Karpas-422 (cell line): ENCODE measurements at regions not wholly inside any gene's neighbourhood (a gene's known extent, or its start where the extent isn't known, plus 50 kb on each side); places are given as distances from the start of the nearest gene placed in this dataset.

ENCODE experiments used
- DNase-seq: peaks from one replicate; pipeline ENCODE4 v3.0.0-alpha.2; 2015
- H2AFZ ChIP-seq: fragments of 200-600 bp; sonication (generic); 2 replicates; pipeline ENCODE4 v1.6.1; 2014; ENCODE audit warnings: antibody characterized with exemption, low read length, mixed read lengths
- H3K27ac ChIP-seq: fragments of 200-600 bp; sonication (generic); 2 replicates; pipeline ENCODE4 v1.5.1; 2014; ENCODE audit warnings: mild to moderate bottlenecking, low read length, moderate library complexity
- H3K27me3 ChIP-seq: fragments of 200-600 bp; sonication (generic); 2 replicates; pipeline ENCODE4 v1.6.1; 2014; ENCODE audit warnings: low read length, mixed read lengths
- H3K36me3 ChIP-seq: fragments of 200-600 bp; sonication (generic); 2 replicates; pipeline ENCODE4 v1.6.1; 2014; ENCODE audit warnings: low read length, mixed read lengths; ENCODE audit not compliant: insufficient read depth
- H3K4me1 ChIP-seq: fragments of 200-600 bp; sonication (generic); 2 replicates; pipeline ENCODE4 v1.6.1; 2014; ENCODE audit warnings: mild to moderate bottlenecking, low read length, mixed read lengths
- H3K4me2 ChIP-seq: fragments of 200-600 bp; sonication (generic); 2 replicates; pipeline ENCODE4 v1.6.1; 2014; ENCODE audit warnings: low read length, low read depth, mild to moderate bottlenecking; ENCODE audit not compliant: poor library complexity, severe bottlenecking
- H3K4me3 ChIP-seq: fragments of 200-600 bp; sonication (generic); 2 replicates; pipeline ENCODE4 v1.5.1; 2014; ENCODE audit warnings: mild to moderate bottlenecking, antibody characterized with exemption, low read length, mixed read lengths
- H3K79me2 ChIP-seq: fragments of 200-600 bp; sonication (generic); 2 replicates; pipeline ENCODE4 v1.6.1; 2014; ENCODE audit warnings: mild to moderate bottlenecking, low read length, mixed read lengths
- H3K9ac ChIP-seq: fragments of 200-600 bp; sonication (generic); 2 replicates; pipeline ENCODE4 v1.6.0; 2014; ENCODE audit warnings: low read length
- H3K9me2 ChIP-seq: fragments of 200-600 bp; sonication (generic), shearing (Covaris generic); replicated peaks from 2 replicates; pipeline ENCODE4 v1.6.0; 2014; ENCODE audit warnings: mild to moderate bottlenecking, low read length, moderate library complexity; ENCODE audit not compliant: insufficient read depth
- H3K9me3 ChIP-seq: fragments of 300-700, 200-600 bp; sonication (generic); 2 replicates; pipeline ENCODE4 v1.6.1; 2014; ENCODE audit warnings: low read length, mixed read lengths
- H4K20me1 ChIP-seq: fragments of 200-600 bp; sonication (generic); 2 replicates; pipeline ENCODE4 v1.6.1; 2014; ENCODE audit warnings: mild to moderate bottlenecking, antibody characterized with exemption, low read length, low read depth; ENCODE audit not compliant: insufficient read depth

DNA sequence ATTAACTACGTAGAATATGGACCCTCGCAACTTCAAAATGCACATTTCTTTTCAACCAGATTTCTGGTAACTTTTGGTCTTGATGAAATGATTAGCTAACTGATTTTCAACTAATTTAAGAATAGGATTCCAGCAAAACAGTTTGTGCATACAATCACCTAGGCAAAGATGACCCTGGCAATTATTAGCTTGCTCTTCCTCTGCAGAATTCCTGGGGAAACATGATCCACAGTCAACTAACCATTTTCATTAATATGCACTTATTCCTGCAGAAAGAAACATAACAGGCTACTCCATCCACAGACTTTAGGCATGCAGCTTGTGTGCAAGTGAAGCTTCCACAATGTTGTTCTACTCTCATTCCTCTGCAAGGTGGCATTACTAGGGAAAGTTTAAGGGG is 1150.8 kb upstream of the FANCL start:
- no peaks in the 10 kb centered on the region for H3K79me2 ChIP-seq
- H2AFZ ChIP-seq, result no peak overlapping the region
- no peaks in the 10 kb centered on the region for H3K9me2 ChIP-seq
- H3K36me3 ChIP-seq, result no peaks in the 10 kb centered on the region
- no peak overlapping the region for H3K27ac ChIP-seq
- DNase-seq, result no peak
- no peak overlapping the region for H3K9ac ChIP-seq
- H4K20me1 ChIP-seq, result no peaks in the 10 kb centered on the region
- H3K4me3 ChIP-seq, result no peak overlapping the region
- no peaks in the 10 kb centered on the region for H3K4me1 ChIP-seq
- no peak overlapping the region for H3K4me2 ChIP-seq
- no peaks in the 10 kb centered on the region for H3K9me3 ChIP-seq
- H3K27me3 ChIP-seq, result no peaks in the 10 kb centered on the region

DNA sequence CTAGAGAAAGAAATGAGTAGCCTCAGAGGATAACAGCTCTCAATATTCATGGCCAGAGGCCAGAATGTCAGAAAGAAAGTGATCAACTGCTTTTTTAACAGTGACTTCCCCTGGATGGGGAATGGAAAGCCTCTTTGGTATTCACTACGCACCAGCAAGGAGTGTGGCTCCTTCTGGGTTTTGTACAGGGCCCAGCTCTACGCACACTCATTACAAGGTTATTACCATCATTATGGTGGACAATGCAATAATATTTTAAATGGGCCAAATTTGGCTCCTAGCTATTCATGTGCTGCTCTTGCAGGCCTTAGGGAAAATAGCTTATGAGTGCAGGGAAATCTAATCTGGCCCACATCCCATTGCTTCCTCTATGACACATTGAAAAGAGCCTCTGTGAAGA is 1149.5 kb upstream of the FANCL start:
- Histone ChIP-seq H3K9me3 (no peaks in the 10 kb centered on the region), H3K4me1 (no peaks in the 10 kb centered on the region), H3K79me2 (no peaks in the 10 kb centered on the region), H4K20me1 (no peaks in the 10 kb centered on the region), H3K27me3 (no peaks in the 10 kb centered on the region), H3K4me2 (no peak overlapping the region), H3K36me3 (no peaks in the 10 kb centered on the region), H2AFZ (no peak overlapping the region), H3K9ac (no peak overlapping the region), H3K4me3 (no peak overlapping the region), H3K27ac (no peak overlapping the region), H3K9me2 (no peaks in the 10 kb centered on the region)
- no peak for DNase-seq

DNA sequence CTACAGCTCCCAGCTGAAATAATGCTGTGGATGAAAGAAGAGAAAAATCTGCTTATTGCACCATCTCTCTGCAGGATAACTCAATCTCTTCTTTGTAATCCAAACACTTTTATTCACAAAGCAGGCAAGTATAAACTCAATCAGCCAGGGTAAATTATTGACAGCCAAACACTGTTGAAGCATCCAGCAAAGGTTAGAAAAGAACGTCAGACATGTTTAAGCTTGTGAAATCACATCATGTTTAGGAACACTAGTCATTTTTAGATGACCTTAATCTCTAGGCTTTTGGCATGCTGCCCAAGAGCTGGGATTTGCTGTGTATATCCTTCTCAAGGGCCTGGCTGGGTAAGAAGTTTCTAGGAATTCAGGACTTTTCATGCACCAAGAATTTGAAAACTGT is 1148.1 kb upstream of the FANCL start:
- Histone ChIP-seq H4K20me1 (no peaks in the 10 kb centered on the region), H3K9ac (no peak overlapping the region), H3K4me2 (no peak overlapping the region), H3K4me1 (no peaks in the 10 kb centered on the region), H3K79me2 (no peaks in the 10 kb centered on the region), H2AFZ (no peak overlapping the region), H3K36me3 (no peaks in the 10 kb centered on the region), H3K27ac (no peak overlapping the region), H3K9me2 (no peaks in the 10 kb centered on the region), H3K27me3 (no peaks in the 10 kb centered on the region), H3K9me3 (no peaks in the 10 kb centered on the region), H3K4me3 (no peak overlapping the region)
- no peak for DNase-seq

DNA sequence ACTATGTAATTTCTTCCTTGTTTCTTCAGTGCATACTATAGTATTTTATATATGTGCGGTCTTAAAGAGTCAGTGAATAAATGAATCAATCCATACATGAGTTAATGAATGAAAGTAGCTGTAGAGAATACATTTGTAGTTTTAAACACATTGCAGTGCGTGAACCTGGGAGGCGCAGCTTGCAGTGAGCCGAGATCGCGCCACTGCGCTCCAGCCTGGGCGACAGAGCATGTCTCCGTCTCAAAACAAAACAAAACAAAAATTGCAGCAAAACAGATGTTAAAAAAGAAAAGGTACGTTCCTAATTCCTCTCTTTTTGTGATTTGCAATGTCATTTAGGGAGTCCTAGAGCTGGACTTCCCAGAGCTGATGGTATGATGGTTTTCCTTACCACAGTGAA is 1144.8 kb upstream of the FANCL start:
- no peak overlapping the region for H2AFZ ChIP-seq
- no peaks in the 10 kb centered on the region for H3K9me3 ChIP-seq
- no peaks in the 10 kb centered on the region for H3K9me2 ChIP-seq
- no peaks in the 10 kb centered on the region for H4K20me1 ChIP-seq
- no peaks in the 10 kb centered on the region for H3K4me1 ChIP-seq
- H3K79me2 ChIP-seq, result no peaks in the 10 kb centered on the region
- H3K36me3 ChIP-seq, result no peaks in the 10 kb centered on the region
- H3K27me3 ChIP-seq, result no peaks in the 10 kb centered on the region
- no peak for DNase-seq
- no peak overlapping the region for H3K4me3 ChIP-seq
- H3K4me2 ChIP-seq, result no peak overlapping the region
- H3K9ac ChIP-seq, result no peak overlapping the region
- no peak overlapping the region for H3K27ac ChIP-seq

DNA sequence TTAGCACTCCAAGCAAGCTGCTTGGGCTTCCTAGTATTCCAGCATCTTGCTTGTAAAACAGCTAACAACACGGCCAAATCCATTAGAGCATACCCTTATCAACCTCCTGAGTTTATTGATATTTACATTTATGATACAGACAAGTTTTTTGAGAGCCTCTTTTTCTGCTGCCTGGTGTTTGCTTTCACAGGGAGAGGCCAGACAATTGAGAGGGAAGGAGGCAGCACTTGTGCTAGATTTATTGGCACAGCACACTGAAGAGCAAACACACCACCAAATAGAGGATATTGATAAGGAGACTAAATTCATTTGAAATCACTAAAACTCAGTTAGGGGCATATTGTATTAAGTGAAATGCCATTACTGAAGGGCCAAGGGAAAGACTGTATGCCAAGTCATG is 1142.3 kb upstream of the FANCL start:
- no peak overlapping the region for H3K27ac ChIP-seq

DNA sequence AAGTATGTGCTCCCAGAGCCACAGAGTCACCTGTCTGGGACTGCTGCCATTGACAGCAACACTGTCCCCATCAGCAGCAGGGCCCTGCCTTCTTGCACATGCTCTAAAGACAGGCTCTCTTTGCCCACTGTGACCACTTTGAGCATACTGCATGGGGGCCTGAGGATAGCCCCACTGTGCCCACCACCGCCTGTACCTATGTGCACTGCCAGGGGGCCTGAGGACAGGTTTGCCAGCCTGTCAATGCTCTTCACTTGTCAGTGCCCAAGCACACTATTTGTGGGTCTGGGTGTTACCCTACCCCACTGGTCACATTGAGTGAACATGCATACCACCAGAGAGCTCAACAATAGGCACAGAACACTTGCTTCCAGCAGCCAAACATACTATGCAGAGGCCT is 1137.0 kb upstream of the FANCL start:
- no peaks in the 10 kb centered on the region for H3K9me2 ChIP-seq
- no peaks in the 10 kb centered on the region for H3K9me3 ChIP-seq

More for the DNA sequence above, 1142.3 kb upstream of the FANCL start:
- Histone ChIP-seq H3K4me2 (no peak overlapping the region), H3K27me3 (no peaks in the 10 kb centered on the region), H3K9me3 (no peaks in the 10 kb centered on the region), H2AFZ (no peak overlapping the region), H4K20me1 (no peaks in the 10 kb centered on the region), H3K9ac (no peak overlapping the region), H3K4me3 (no peak overlapping the region), H3K79me2 (no peaks in the 10 kb centered on the region), H3K36me3 (no peaks in the 10 kb centered on the region), H3K9me2 (no peaks in the 10 kb centered on the region), H3K4me1 (no peaks in the 10 kb centered on the region)
- no peak for DNase-seq

DNA sequence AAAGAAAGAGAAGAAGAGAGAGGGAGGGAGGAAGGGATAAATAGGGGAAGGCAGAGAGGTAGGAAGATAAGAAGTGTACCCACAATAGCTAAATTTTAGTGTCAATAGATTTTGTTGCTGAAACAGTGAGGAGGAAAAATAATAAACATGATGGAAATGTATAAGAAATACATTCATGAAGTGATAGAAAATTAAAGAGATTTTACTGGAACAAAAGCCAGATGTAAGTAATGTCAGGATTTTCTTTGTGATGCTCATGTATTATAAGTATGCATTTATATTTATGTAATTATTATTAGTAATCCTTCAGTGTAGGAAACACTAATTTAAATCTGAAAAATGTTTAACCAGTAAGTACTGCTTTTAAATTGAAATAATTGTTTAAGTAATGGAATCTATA is 1125.2 kb upstream of the FANCL start:
- Histone ChIP-seq H3K27ac (no peak overlapping the region), H3K79me2 (no peaks in the 10 kb centered on the region), H3K9ac (no peak overlapping the region), H3K4me3 (no peak overlapping the region), H3K36me3 (no peaks in the 10 kb centered on the region), H3K4me2 (no peak overlapping the region), H3K9me2 (no peaks in the 10 kb centered on the region), H2AFZ (no peak overlapping the region), H3K4me1 (no peaks in the 10 kb centered on the region), H4K20me1 (no peaks in the 10 kb centered on the region), H3K9me3 (no peaks in the 10 kb centered on the region), H3K27me3 (no peaks in the 10 kb centered on the region)
- no peak for DNase-seq

More for the DNA sequence above, 1137.0 kb upstream of the FANCL start:
- no peak overlapping the region for H3K9ac ChIP-seq
- no peaks in the 10 kb centered on the region for H3K36me3 ChIP-seq
- H3K4me1 ChIP-seq, result no peaks in the 10 kb centered on the region
- no peak overlapping the region for H3K27ac ChIP-seq
- DNase-seq, result no peak
- no peak overlapping the region for H3K4me2 ChIP-seq
- H4K20me1 ChIP-seq, result no peaks in the 10 kb centered on the region
- H3K79me2 ChIP-seq, result no peaks in the 10 kb centered on the region
- H3K4me3 ChIP-seq, result no peak overlapping the region
- no peak overlapping the region for H2AFZ ChIP-seq
- H3K27me3 ChIP-seq, result no peaks in the 10 kb centered on the region

DNA sequence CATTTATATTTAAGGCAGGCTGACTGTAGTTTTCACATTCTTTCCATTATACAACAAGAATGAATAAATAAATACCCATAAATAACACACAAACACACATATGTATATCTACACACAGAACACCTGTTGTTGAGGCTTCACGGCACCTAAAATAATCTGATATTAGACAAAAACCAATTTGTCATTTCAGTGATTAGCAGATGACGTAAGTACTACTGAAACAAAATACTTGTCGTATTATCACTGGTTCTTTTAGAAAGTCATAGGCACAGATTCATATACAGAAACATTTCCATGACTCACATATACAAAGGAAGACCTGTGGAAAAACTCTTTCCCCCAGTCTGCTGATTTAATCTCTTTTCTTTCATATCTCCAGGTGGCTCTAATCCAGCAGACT is 1113.4 kb upstream of the FANCL start:
- no peaks in the 10 kb centered on the region for H3K4me1 ChIP-seq

DNA sequence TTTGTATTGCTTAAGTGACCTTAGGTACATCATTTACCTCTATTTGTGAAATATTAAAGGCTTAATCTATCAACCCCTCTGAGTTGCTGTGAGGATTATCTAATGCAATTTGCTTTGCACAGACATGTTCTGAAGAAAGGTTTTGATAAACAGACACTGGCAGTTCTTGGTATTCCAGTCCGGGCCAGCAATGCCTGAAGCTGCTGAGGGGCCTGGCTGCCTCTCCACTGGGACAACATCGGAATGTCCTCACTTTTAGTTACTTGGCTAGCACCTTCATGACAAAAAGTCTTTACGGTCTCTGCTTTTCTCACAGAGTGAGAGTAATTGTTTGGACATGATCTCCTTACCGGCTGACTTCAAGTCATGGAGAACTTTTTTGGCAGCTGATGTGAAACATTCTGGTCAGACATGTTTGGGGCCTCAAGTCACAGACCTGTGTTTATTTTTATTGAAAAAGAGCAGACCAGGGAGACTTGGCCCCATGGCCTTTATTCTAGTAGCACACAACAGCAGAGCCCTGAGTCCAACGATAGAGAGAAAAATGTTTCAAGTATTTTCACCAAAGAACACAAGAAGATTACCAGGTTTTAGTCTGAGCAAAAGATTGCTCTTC is 1112.3 kb upstream of the FANCL start:
- Histone ChIP-seq H3K4me2 (no peak overlapping the region), H3K27ac (no peak overlapping the region), H3K9ac (no peak overlapping the region), H4K20me1 (no peaks in the 10 kb centered on the region), H3K9me2 (no peaks in the 10 kb centered on the region), H3K36me3 (no peaks in the 10 kb centered on the region), H2AFZ (no peak overlapping the region), H3K4me3 (no peak overlapping the region), H3K4me1 (no peaks in the 10 kb centered on the region), H3K79me2 (no peaks in the 10 kb centered on the region), H3K9me3 (no peaks in the 10 kb centered on the region), H3K27me3 (no peaks in the 10 kb centered on the region)
- DNase-seq, result no peak

More for the DNA sequence above, 1113.4 kb upstream of the FANCL start:
- Histone ChIP-seq H4K20me1 (no peaks in the 10 kb centered on the region), H3K79me2 (no peaks in the 10 kb centered on the region), H3K27ac (no peak overlapping the region), H3K4me2 (no peak overlapping the region), H3K27me3 (no peaks in the 10 kb centered on the region), H3K9me3 (no peaks in the 10 kb centered on the region), H3K9me2 (no peaks in the 10 kb centered on the region), H3K9ac (no peak overlapping the region), H2AFZ (no peak overlapping the region), H3K4me3 (no peak overlapping the region), H3K36me3 (no peaks in the 10 kb centered on the region)
- no peak for DNase-seq
